Stimulated activated CD4-positive, alpha-beta T cell treated with anti-CD3 and anti-CD28 coated beads, Interleukin-1b, Interleukin-23, amount 100 ng/mL, for 24 hours (primary cell): ENCODE measurements at regions not wholly inside any gene's neighbourhood (a gene's known extent, or its start where the extent isn't known, plus 50 kb on each side); places are given as distances from the start of the nearest gene placed in this dataset.

Experiments
- DNase-seq, 4 experiments: peaks; one replicate each; pipeline ENCODE4 v3.0.0-alpha.2; 2020; ENCODE audit warnings: low read depth in 4 of 4, low spot score in 1 of 4

DNA sequence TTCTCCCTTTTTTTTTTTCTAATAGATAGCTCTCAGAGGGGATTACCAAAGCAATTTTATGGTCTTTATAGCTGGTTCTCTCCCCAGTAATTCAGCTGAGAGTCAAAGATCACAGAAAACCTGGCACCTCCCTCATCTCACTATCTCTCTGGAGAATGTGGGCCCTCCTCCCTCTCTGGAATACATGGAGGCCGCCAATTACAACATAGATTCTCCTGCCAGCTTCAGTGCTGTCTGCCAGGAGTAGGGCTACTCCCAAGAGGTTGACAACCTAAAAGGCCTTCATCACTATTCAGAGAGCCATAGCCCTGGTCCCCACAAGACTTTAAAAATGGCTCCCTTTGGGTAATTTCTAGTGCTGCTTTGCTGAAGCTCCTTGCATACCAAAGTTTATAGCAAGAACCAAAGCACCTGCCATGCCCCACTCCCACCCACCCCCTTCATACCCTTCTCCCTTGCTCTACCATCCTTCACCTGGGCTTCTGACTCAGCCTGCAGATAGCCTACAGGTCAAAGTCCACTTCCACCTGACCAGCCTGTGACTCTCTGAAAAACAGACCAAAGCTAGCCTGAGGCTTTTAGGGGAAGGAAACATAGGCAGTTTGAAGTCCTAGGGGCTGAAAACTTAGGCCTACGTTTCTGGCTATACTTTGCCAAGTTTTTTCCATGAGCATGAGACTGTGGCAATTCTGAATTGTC lies 472.3 kb downstream of the TNS1 start:
- DNase-seq: no peak

DNA sequence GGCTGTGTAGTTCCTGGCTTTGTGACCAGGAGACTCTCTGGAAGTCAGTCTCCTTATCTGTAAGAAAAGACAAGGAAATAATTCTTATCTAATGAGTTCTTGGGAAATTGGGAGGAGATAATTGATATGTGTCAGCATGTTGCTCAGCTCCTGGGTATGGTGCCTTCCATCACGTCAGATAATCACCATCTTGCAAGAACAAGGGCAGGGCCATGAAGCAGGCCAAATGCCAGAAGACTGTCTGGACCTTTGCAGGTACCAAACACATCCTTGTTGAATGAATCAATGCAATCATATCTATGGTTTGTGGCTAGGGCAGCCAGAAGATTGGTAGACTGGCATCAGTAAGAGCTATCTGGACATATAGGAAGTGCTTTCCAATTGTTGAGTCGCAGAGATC lies 473.5 kb downstream of the TNS1 start:
- no peak for DNase-seq

DNA sequence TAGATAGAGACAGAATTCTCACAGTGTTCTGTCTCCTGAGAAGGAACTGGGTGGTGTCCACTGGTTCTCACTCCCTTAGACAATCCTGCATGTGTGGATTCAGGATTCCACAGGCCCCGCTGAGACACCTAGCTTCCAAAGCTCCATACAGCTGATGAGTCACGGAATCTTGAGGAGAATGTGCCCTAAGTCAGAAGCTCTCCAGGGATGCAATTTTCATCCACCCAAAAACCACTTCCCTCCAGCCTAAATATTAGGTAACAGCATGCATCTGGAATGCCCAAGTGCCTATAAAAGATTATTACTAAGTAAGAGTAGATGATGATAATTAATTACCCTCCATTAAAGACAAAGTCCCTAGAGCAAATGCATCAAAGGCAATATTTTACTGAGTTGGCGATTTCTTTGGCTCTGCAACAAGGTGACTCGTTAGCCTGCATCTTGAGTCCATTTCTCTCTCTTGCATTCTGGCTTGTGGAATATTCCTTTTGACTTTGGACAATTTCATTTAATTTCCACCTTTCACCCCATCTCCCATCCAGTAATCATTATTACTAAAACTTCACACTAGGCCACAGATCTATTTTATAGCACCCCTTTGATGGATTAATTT lies 475.1 kb downstream of the TNS1 start:
- DNase-seq: no peak

DNA sequence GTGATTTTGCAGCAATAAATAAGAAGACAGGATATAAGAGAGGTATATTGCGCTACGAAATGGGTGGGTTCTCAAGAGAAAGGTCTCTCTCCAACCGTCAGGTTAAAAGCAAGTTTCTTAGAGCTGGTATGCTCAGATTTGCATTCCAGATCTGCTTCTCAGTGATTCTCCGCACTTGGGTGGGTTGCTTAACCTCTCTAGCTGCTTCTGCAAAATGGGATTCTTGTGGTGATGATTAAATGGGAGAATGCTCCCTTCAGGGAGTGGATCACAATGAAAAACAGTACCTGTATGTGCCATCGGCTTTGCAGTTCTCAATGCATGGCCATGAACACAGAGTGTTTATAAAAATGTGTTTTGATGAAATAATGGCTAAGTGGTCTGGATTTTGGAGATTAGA lies 477.7 kb downstream of the TNS1 start:
- no peak for DNase-seq

DNA sequence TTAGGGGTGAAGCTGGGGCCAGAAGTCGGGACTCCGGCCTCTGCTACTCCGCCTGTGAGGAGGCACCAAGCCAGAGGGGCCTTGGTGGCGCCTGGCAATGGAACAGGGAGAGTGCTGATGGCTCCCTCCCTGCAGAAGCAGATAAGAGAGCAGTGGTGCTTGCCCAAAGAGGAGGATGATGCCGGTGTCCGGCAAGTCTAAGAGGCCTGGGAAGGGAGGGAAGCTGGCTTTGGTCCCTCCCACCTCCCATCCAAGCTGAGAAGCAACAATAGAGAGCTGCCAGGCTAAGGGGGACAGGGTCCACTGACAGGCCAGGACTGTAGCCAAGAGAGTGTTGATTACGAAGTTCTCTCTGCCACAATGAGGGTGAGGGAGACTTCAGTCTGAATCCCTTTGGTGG lies 479.5 kb downstream of the TNS1 start:
- DNase-seq: no peak

DNA sequence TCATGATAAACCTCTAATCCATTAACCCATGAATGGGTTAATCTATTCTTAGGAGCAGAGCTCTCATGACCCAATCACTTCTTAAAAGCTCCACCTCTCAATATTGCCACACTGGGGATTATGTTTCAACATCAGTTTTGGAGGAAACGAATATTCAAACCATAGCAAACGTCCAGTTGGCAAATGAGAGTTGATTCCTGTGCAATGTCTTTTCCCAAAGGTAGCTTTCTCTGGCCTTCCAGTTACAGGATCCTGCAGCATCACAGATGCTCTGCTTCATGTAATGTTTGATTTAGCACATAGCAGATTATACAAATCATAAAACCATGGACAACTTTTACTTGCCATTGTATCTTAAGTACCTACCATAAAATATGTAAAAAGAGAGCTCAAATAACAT lies 481.0 kb downstream of the TNS1 start:
- no peak for DNase-seq

DNA sequence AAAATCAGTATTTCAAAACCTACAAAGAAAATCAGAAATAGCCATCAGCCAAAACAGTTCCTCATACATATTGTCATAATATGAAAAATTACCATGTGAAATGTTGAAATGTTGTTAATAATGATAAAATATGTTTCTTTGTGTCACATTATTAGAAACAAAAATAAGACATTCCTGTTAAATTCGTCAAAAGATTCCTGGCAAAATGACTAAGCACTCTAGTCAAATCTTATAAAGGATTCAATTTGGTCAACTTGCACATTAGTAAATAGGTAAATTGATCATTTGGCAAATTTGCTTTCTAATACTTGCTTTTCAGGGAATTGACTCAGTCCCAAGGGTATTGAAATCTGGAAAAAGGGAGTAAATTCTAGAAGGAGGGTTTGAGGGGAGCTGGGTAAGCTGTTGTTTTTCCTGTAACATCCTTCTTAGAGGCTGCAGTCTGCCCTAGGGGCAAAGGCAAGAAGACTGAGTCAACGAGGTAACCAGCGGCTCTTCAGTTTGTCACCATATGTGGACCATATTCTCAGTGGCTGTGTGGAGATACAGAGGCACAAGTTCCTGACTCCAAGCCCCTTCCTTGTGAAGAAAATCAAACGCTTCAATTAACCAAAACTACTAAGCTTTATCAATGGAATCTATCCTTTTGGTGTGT lies 482.3 kb downstream of the TNS1 start:
- no peak for DNase-seq

DNA sequence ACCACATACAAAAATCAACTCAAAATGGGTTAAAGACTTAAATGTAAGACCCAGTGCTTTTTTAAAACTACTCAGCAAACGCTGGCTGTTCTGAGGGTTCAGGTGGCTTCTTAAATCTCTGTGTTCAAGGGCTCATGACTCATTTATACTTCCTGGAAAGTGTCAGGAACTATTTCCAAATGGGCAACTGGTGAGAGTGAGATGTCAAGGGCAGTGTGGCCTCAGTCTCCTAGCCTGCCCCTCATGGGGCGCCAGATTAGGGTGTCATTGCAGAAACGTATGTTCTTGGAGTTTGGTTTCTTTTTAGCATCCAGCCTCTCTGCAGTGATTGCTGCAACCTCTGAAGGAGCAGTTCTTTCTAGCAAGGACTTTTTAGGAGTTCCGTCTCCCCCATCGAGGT lies 485.4 kb downstream of the TNS1 start:
- DNase-seq: no peak

DNA sequence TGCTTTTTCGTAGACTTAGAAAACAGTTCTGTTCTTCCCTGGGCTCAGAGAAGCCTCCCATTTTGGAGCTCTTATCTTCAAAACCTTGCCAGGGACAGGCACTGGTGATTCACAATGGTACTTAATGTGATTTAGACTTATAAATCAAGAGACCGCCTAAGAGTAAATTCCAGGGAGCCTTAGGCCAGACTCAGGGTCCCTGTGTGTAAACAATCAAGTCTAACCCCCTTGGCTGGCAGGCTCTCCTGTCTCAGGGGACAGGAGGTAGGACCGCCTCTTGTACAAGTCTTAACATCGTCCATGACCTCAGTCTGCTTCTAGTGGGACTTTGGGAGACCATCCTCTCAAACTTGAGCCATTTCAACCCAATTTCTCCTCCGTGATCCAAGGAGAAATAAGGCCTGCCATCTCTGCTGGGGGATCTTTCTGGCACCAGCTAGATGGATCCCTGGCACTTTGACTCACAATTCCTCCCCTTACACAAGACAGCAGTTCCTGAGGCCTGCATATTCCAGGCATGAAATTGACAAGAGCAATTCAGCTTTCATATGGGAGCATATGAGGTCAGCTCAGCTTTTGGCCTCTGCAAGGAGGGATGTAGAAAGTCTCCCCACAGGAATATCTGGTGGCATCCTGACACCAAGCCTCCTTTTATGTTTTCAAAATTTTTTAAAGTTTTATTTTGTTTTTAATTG lies 487.0 kb downstream of the TNS1 start:
- no peak for DNase-seq

DNA sequence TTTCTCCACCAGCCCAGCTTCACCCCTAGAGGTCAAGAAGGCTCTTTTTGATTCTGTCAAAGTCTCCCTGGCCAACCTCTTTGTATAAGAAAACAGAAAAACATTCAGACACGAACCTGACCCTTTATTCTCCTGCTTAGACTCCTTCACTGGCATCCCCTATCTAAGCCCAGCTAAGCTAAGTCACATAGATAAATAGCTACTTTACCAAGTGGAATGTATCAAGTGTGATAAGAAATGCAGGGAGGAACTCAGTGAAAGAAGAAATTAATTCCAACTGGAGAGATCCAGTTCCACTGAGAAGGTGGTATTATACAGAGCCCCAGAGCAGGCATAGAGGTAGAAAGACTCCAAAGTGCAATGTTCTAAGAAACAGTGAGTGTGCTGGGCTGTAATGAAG lies 489.5 kb downstream of the TNS1 start:
- no peak for DNase-seq

DNA sequence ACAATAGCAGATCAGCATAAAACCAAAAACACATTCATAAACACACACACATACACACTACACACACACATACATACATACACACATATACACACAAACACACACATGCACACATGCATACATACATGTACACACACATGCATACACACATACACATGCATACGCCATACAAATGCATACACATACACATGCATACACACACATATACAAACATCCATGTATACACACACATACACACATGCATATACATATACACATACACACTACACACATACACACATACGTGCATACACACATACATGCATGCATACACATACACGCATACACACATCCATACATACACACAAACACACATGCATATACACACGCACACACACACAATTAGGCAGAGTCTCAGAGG lies 490.1 kb downstream of the TNS1 start:
- DNase-seq: no peak

DNA sequence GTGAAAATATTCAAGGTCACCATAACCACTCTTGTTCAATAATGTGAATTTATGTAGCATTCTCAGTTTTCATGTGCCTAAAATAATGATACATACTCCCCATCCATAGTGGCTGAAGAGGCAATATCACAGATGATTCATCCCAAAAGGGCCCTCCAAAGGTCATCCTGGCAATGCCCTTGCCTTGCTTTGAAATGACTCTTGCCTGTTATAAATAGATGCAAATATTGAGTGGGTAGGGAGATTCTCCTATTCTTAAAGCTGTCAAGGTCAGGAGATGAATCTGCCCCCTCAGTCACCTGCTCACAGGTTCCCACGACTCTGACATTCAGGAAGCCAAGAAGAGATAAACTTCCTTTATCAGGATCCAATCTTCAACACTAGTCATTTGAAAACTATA lies 490.5 kb downstream of the TNS1 start:
- DNase-seq: no peak

DNA sequence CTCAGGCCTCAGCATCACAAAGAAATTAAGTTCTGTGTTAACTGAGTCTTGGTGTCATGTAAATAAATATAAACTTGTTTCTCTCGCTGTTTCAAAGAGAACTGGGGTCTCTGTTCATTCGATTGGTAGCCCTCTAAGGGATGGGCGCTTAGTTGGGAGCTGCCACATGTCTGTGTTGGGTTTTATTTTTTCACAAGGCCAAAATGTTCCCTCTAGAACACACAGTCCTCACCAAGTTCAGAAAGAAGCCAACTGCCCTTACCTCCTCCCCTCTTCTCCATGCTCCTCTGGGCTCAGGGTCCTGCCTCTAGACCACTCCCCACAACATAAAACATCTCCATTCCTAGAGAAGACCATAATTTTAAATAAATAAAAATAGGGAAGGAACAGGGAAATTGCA lies 490.9 kb downstream of the TNS1 start:
- no peak for DNase-seq

DNA sequence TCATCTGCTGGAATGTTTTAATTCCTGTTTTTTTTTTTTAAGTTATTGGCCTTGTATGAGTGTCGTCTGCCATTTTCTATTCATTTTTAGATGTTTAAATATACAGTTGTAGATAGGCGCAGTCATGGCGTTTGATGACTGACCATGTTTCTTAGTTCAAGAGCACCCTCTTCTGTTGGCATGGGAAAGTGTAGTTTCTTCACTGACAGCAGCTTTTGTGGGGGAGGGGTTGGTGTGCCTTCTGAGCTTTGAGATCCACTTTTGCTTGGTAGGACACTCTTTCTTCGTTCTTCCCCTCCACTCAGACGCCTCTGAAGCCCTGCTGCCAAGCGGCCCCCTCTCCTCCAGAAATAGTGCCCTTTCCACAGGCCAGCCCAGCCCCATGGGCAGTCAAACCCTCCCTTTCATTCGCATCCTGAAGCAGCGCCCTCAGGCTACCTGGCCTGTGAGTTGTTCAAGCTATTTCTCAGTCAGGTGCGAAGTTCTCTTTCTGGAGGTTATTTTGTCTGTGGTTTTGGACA lies 492.0 kb downstream of the TNS1 start:
- DNase-seq: peak in 3 of 4 experiments; percentile 4 to 7 (median 4)

DNA sequence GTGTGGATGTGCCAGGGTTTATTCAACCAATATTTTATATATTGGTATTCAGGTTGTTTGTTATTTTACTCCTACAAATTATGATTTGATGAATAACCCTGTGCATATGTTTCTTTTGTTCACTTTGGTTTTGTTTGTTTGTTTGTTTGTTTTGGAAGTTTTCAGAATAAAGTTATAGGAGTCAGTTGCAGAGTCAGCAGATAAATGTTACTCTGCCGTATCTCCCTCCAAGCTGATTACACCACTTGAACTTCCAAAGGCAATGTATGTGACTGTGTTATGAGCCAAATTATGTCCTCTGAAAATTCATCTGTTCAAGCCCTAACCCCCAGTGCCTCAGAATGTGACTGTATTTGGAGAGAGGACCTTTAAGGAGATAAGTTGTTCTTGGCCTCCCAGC lies 497.5 kb downstream of the TNS1 start:
- DNase-seq: no peak

DNA sequence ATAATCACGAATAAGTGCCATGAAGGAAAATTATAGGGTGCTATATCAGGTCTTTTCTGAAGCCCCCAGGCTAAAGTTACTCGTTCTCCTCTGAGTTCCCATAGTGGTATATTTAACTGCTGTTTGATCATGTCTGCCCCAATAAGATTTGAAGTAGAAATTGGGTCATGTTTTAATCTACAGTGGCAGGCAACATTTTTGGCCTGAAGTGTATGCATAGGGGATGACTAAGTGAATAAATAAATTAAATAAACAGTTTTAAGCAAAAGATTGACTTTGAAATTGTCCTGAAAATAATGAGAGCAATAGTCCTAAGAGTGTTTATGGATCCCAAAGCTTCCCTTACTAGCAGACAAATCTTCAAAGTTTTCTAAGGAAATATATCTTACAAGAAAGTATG lies 500.9 kb downstream of the TNS1 start:
- no peak for DNase-seq

DNA sequence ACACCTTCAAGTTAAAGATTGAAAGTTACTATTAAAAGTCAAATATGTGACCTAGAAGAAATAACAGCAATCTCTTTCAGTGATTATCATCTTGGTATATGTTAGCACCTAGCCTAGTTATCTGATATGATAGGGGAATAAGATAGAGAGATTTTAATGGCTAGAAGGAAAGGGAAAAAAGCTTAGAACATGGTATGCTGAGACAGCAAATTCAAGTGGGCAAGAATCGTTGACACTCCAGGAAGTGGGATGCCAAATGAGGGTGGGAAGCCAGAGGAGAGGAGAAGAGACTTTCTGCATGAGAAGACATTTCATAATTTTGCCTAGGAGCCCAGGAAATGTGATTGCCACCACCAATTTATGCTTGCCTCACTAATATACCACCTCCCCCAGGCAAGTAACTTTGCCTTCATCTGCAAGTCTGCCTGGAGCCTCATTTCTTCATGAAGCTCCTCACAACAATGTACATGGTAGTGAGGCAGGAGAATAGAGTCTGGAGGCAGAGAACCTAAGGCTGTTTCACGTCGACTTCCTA lies 504.9 kb downstream of the TNS1 start:
- no peak for DNase-seq

DNA sequence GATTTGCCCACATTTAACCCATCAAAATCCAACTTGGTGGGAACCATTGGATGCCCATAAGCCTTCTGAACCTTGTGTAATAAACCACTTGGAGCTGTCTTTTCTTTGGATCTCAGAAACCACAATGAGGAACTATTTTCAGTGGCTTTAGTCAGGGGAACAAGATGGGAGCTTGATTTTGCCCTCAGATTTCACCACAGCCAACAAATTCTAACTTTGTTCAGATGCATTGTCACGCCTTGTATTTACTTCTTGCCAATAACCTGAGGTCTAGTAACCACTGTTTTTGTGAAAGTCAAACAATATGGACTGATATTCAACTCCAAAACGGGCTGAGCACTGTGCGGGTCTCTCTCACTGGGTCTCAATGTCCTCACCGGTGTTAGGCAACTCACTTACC lies 508.2 kb downstream of the TNS1 start:
- DNase-seq: no peak

DNA sequence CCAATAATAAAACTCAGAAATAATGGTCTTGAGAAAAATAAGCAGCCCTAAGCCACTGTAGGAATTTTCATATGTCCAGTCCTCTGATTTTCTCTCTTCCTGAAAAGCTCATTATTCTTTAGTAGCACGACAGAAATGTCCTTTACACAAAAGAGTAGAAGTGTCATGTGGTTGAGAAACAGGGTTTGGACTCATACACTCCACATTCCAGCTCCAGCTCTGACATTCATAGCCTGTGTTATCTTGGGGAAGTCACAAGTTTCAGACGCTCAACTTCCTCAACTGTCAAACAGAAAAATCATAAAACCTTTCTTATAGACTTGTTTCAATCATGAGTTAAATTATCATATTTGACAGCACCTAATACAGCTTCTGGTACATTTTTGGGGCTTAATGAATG lies 511.5 kb downstream of the TNS1 start:
- no peak for DNase-seq

DNA sequence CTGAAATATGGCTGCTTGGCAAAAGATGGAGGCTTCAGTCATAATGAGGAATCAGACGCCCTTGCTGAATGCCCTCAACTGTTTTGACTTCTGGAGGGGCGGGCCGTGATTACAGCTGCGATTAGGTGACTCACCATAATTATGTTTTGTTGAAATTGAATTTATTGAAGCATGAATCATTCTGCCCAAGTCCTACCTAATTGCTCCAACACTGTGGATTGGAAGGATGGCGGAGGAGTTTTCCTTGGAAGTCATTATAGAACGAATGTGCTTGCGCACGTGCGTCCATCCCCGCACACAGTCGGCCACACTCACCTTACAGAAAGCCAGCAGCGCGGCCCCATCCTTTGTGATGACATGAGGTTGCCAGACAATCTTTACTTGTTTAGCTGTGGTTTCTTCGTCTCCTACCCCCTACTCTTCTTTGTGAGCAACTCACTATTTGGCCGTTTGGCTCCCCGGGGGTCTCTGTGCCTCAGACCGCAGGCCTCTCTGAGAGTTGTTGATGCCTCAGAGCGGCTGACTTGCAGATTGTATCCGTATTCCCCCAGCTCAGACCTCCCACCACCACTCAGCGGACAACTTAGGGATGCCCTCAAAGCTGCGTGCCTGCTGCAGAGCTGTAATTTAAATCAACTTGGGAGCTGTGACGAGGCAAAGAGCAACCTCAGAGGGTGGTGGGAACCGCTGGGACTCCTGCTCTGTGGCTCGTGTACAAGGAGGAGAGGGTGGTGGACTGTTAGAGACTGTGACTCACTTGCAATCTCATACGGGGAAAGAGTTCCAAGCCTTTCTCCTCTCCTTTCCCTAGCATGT lies 513.4 kb downstream of the TNS1 start:
- no peak for DNase-seq

DNA sequence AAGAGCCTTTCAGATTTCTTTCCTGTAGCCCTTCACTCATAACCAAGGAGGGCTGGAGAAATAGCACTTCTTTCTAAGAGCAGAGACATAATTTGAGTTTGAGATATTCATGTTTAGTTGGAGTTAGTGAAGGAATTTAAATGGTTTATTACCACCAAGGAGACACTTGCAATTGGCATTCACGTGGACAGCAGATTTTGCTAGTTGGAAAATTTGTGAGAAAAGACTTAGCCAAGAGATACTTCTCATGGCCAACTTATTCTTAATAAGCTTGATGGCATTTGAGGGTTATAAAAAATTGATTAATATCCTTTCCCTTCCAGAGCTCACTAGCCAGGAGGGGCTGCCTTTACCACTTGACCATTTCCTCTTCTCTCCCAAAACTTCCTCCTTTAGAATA lies 518.7 kb downstream of the TNS1 start:
- no peak for DNase-seq
